ENCODE measurements at regions not wholly inside any gene's neighbourhood (a gene's known extent, or its start where the extent isn't known, plus 50 kb on each side); places are given as distances from the start of the nearest gene placed in this dataset.

GRCh38 chr4:52266537-52267137 is 215.5 kb downstream of the SPATA18 start:
- ATAC-seq (ENCODE audit: low FRiP score) (no peak), DNase-seq (ENCODE audit: low spot score) (no peak)
- TF ChIP-seq, protein P1, sequence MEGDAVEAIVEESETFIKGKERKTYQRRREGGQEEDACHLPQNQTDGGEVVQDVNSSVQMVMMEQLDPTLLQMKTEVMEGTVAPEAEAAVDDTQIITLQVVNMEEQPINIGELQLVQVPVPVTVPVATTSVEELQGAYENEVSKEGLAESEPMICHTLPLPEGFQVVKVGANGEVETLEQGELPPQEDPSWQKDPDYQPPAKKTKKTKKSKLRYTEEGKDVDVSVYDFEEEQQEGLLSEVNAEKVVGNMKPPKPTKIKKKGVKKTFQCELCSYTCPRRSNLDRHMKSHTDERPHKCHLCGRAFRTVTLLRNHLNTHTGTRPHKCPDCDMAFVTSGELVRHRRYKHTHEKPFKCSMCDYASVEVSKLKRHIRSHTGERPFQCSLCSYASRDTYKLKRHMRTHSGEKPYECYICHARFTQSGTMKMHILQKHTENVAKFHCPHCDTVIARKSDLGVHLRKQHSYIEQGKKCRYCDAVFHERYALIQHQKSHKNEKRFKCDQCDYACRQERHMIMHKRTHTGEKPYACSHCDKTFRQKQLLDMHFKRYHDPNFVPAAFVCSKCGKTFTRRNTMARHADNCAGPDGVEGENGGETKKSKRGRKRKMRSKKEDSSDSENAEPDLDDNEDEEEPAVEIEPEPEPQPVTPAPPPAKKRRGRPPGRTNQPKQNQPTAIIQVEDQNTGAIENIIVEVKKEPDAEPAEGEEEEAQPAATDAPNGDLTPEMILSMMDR (IDR thresholded peaks at IDR 0.05), result no peak

GRCh38 chr4:52269761-52270160 is 218.7 kb downstream of the SPATA18 start:
- DNase-seq (ENCODE audit: low spot score) (no peak), ATAC-seq (ENCODE audit: low FRiP score) (no peak)
- TF ChIP-seq, protein P1 (IDR thresholded peaks at IDR 0.05), result no peak

GRCh38 chr4:52273885-52274284 is 222.8 kb downstream of the SPATA18 start:
- TF ChIP-seq, protein P1 (IDR thresholded peaks at IDR 0.05), result no peak
- no peak for DNase-seq (ENCODE audit: low spot score)
- ATAC-seq (ENCODE audit: low FRiP score), result no peak

DNA sequence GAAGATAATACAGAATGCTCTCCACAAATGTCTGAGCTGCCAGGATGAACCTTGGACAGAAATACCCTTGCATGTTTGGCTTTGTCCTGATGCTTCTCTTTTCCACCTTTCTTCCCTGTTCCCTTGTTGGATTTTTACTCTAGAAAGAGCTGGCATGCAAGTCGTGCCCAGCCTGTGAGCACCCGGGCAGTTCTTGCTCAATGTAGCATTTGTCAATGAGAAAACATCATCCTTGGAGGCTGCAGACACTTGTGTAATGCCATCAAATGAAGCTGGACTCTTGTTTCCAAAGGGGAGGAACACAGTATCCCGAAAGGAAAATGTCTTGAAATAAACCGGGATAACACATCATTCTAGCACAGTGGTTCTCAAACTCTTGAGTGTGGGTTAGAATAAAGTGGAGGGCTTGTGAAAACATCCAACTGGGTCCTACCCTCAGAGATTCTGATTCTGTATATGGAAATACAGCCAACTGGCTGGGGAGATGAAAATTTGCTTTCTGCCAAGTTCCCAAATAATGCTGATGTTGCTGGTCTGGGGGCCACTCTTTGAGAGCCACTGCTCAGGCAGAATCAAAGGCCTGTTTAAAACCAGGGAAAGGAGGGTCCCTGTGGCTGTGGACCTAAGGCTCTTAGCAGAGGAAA is 237.2 kb downstream of the SPATA18 start:
- TF ChIP-seq, protein P1 (IDR thresholded peaks at IDR 0.05), result no peak
- DNase-seq (ENCODE audit: low spot score) (no peak), ATAC-seq (ENCODE audit: low FRiP score) (no peak)

- ATAC-seq (ENCODE audit: low FRiP score), result no peak
- TF ChIP-seq, protein P1 (IDR thresholded peaks at IDR 0.05), result no peak
These were observed 239.4 kb downstream of the SPATA18 start for GRCh38 chr4:52290466-52290865.

GRCh38 chr4:52292245-52292644 is 241.1 kb downstream of the SPATA18 start:
- TF ChIP-seq, protein P1 (IDR thresholded peaks at IDR 0.05), result no peak
- DNase-seq (ENCODE audit: low spot score) (no peak), ATAC-seq (ENCODE audit: low FRiP score) (no peak)

More at GRCh38 chr4:52290466-52290865, 239.4 kb downstream of the SPATA18 start:
- no peak for DNase-seq (ENCODE audit: low spot score)

- ATAC-seq (ENCODE audit: low FRiP score) (no peak), DNase-seq (ENCODE audit: low spot score) (no peak)
- TF ChIP-seq, protein P1 (IDR thresholded peaks at IDR 0.05), result no peak
These were observed 245.2 kb downstream of the SPATA18 start for GRCh38 chr4:52296341-52296740.

All from omental fat pad (tissue), 3 donors.